ENCODE measurements at regions not wholly inside any gene's neighbourhood (a gene's known extent, or its start where the extent isn't known, plus 50 kb on each side); places are given as distances from the start of the nearest gene placed in this dataset.

DNA sequence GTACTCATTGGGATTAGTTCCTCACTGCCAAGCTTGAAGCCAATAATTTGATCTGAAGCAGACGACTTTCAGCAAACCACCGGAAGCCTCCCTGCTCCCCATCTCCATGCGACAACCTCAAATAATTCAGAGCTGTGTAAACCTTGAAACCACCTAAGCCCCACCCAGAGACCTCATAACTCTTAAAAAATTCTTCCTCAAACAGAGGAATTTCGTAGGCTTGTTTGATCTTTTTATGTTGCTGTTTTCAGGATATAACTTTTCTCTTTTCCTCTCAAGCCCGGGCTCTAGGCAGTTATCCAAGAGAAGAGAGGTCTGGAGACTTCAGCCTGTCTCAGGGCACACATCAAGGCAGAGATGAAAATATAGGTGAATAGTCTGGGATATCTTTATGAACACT lies 311.6 kb downstream of the KCNRG start:
- H3K4me3 ChIP-seq (ENCODE audit: low read length) = no peak overlapping the region
- H3K27me3 ChIP-seq (ENCODE audit: insufficient read depth, low read length) = no peaks in the 10 kb centered on the region
- 78% methylated on average over 5 of the region's 5 CpGs for whole genome bisulfite sequencing
- H3K9me3 ChIP-seq (ENCODE audit: insufficient read depth, low read depth, low read length) = no peaks in the 10 kb centered on the region
- H3K9ac ChIP-seq (ENCODE audit: low read depth, low read length) = no peak overlapping the region
- H3K4me1 ChIP-seq (ENCODE audit: insufficient read depth, low read length) = no peaks in the 10 kb centered on the region
- H3K27ac ChIP-seq (ENCODE audit: low read depth, low read length) = no peak overlapping the region
- no peaks in the 10 kb centered on the region for H3K36me3 ChIP-seq (ENCODE audit: insufficient read depth, low read length)

DNA sequence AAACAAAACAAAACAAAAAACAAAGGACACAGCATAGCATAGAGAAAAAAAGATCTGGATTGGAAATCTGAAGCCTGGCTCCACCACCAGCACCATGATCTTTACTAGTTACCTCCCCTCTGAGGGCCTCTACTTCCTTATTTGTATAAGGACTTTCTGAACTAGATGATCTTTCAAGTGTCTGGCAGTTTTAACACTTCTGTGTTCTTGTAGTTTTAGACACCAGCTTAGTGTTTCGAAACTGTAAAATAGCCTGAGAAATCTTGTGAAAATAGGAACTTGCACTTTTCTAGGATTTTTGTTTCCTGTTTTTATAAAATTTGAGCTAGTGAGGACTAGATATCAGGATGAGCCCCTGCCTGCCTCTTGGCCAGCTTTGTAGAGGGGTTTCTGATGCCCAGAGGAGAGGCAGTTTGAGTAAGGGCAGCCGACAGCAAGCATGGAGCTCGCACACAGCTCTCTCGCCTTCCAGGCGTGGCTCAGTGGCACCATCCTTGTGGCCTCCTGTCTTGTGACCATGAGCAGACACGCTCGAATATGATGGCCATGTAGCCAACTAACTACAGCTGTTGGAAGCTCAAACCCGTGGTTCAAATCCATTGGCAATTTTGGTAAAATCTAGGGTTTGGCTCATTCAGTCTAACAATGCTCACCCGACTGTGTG lies 319.0 kb downstream of the KCNRG start:
- WGBS = 97% methylated on average over 9 of the region's 9 CpGs
- Histone ChIP-seq H3K27me3 (ENCODE audit: insufficient read depth, low read length) (no peaks in the 10 kb centered on the region), H3K4me3 (ENCODE audit: low read length) (no peak overlapping the region), H3K27ac (ENCODE audit: low read depth, low read length) (no peak overlapping the region), H3K9me3 (ENCODE audit: insufficient read depth, low read depth, low read length) (no peaks in the 10 kb centered on the region), H3K36me3 (ENCODE audit: insufficient read depth, low read length) (no peaks in the 10 kb centered on the region), H3K4me1 (ENCODE audit: insufficient read depth, low read length) (peaks cover 2% of the 10 kb centered on the region), H3K9ac (ENCODE audit: low read depth, low read length) (no peak overlapping the region)

DNA sequence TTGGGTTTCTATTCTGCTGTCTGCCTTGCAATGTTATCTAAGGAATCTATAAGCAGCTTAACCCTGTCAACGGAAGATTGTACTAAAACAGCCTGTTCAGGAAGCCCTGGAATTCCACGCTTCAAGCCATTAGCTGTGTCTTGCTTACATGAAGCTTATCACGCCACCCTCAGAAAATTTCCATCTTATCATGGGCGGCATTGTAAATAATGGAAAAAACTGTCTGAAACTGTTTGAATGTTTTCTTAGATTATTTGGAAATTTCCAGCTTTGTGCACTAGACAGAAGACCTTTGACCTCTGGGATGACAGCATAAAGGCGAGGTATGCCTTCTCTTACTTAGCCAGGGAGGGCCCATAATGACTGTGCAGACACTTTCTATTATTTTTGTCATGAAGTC lies 319.7 kb downstream of the KCNRG start:
- no peaks in the 10 kb centered on the region for H3K27me3 ChIP-seq (ENCODE audit: insufficient read depth, low read length)

DNA sequence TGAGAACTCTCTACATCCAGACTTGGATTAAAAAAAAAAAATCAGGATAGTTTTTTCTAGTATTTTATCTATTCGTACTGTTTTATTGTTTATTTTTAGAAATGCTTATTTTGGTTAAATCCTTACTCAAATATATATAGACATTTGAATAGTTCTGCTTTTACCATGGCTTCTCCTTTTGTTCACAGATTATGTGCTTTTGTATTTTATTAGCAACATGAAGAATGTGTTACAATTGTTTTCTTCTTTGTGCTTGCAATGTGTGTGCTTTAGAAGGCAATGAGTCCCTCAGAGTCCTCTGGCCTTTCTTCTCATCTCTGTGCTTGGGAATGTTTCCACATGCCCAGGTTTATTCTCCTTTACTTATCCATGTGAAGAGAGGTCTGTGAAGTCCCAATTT lies 324.0 kb downstream of the KCNRG start:
- Histone ChIP-seq H3K9ac (ENCODE audit: low read depth, low read length) (no peak overlapping the region), H3K27ac (ENCODE audit: low read depth, low read length) (no peak overlapping the region), H3K27me3 (ENCODE audit: insufficient read depth, low read length) (no peaks in the 10 kb centered on the region), H3K4me1 (ENCODE audit: insufficient read depth, low read length) (peaks cover 18% of the 10 kb centered on the region), H3K9me3 (ENCODE audit: insufficient read depth, low read depth, low read length) (no peaks in the 10 kb centered on the region), H3K36me3 (ENCODE audit: insufficient read depth, low read length) (no peaks in the 10 kb centered on the region), H3K4me3 (ENCODE audit: low read length) (no peak overlapping the region)
- WGBS = no CpG with 5 or more reads among the region's 1 CpG

More for the DNA sequence above, 319.7 kb downstream of the KCNRG start:
- Histone ChIP-seq H3K27ac (ENCODE audit: low read depth, low read length) (no peak overlapping the region), H3K9ac (ENCODE audit: low read depth, low read length) (no peak overlapping the region), H3K36me3 (ENCODE audit: insufficient read depth, low read length) (no peaks in the 10 kb centered on the region), H3K4me1 (ENCODE audit: insufficient read depth, low read length) (peaks cover 9% of the 10 kb centered on the region), H3K9me3 (ENCODE audit: insufficient read depth, low read depth, low read length) (no peaks in the 10 kb centered on the region), H3K4me3 (ENCODE audit: low read length) (no peak overlapping the region)
- 93% methylated on average over 5 of the region's 5 CpGs for WGBS

DNA sequence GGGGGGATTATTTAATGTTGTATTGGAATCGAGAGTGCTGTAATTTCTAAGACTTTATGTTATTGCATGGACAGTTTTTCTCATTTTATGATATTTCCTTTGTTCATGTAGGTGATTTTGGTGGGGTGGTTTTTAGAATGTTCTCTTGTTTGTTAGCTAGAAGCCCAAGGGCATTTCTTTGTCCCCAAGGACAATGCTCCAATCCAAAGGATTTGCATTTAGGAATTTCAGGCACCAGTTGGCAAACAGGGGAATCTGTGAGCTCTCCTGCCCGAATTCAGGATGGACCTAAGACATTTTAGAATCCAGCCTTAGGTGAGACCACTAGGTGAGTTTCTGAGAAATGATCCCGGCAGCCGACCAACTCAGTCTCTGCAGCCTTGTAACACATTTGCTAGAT lies 324.9 kb downstream of the KCNRG start:
- Histone ChIP-seq H3K4me3 (ENCODE audit: low read length) (no peak overlapping the region), H3K27me3 (ENCODE audit: insufficient read depth, low read length) (no peaks in the 10 kb centered on the region), H3K4me1 (ENCODE audit: insufficient read depth, low read length) (peaks cover 18% of the 10 kb centered on the region), H3K36me3 (ENCODE audit: insufficient read depth, low read length) (no peaks in the 10 kb centered on the region), H3K9me3 (ENCODE audit: insufficient read depth, low read depth, low read length) (no peaks in the 10 kb centered on the region), H3K27ac (ENCODE audit: low read depth, low read length) (no peak overlapping the region), H3K9ac (ENCODE audit: low read depth, low read length) (no peak overlapping the region)
- WGBS = 86% methylated on average over 4 of the region's 4 CpGs

DNA sequence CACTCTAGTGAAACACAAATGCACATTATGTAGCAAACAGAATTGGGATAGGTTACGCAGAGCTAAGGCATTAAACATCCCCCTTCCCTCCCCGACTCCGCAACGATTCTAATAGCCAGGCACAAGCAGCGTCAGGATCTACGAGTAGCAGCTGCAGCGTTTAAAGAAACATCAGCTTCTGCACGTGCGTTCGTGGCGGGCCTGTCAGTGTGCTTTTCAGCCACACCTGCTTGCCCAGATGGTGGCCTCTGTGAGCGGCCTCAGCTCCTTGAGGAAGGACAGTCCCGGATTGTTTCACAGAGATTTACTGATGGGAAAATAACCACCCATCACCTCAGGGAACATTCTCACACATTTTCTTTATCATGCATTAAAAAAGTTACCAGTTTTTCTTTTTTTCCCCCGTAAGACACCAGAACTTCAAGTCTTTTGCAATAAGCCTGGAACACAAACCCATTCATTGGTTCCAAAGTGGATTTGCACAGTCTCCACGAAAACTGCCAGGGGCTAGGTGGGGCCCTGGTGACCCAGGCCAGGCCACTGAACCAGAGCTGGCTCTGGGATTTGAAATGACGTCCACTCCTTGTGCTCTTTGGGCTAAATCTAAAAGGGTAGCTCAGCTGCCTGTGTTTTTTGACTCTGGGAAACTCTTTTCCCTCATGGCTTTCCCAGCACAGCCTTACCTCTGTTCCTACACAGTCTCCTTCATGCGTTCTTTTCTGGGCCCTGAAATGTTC lies 325.5 kb downstream of the KCNRG start:
- H3K9me3 ChIP-seq (ENCODE audit: insufficient read depth, low read depth, low read length) = no peaks in the 10 kb centered on the region
- peaks cover 18% of the 10 kb centered on the region for H3K4me1 ChIP-seq (ENCODE audit: insufficient read depth, low read length)
- H3K27me3 ChIP-seq (ENCODE audit: insufficient read depth, low read length) = no peaks in the 10 kb centered on the region
- no peaks in the 10 kb centered on the region for H3K36me3 ChIP-seq (ENCODE audit: insufficient read depth, low read length)
- H3K4me3 ChIP-seq (ENCODE audit: low read length) = no peak overlapping the region
- no peak overlapping the region for H3K27ac ChIP-seq (ENCODE audit: low read depth, low read length)
- 90% methylated on average over 17 of the region's 17 CpGs for WGBS
- H3K9ac ChIP-seq (ENCODE audit: low read depth, low read length) = no peak overlapping the region

DNA sequence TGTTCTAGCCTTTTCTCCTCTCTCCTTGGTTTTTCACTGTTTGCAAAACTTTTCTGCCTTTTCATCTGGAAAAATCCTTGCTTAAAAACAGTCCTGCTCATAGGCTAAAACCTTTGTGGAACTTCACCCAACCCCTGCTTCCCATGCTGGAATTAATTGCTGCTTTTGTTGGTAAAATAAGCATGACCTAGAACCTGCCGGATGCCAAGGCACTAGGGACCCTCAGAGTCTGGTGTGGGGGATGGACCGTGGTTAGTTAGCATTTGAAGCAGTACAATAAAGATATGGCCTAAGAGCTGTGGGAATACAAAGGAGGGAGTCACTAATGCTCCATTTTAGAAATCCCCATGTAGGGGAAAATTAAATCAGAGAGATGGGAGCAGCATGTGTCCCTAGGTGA lies 326.3 kb downstream of the KCNRG start:
- Histone ChIP-seq H3K4me1 (ENCODE audit: insufficient read depth, low read length) (peaks cover 18% of the 10 kb centered on the region), H3K4me3 (ENCODE audit: low read length) (no peak overlapping the region), H3K36me3 (ENCODE audit: insufficient read depth, low read length) (no peaks in the 10 kb centered on the region), H3K9ac (ENCODE audit: low read depth, low read length) (no peak overlapping the region), H3K9me3 (ENCODE audit: insufficient read depth, low read depth, low read length) (no peaks in the 10 kb centered on the region), H3K27ac (ENCODE audit: low read depth, low read length) (no peak overlapping the region), H3K27me3 (ENCODE audit: insufficient read depth, low read length) (no peaks in the 10 kb centered on the region)
- WGBS = 88% methylated on average over 2 of the region's 2 CpGs

DNA sequence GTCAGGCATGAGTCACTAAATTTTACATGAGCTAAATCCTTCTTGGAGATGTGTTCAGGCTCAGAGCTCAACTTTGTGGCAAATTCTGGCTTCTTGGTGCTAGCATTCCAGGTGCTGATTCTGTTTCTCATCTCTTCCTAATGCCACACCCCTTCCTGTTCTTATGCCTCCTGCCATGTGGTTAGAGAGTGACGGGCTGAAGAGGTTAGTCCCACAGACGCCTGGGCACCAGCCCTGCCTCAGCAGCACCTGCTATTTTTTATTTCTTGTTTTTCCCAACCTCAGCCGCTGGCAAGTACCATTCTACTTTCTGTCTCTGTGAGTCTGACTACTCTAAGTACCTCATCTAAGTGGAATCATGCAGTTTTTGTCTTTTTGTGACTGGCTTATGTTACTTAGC lies 329.5 kb downstream of the KCNRG start:
- peaks cover 11% of the 10 kb centered on the region for H3K4me1 ChIP-seq (ENCODE audit: insufficient read depth, low read length)
- no peaks in the 10 kb centered on the region for H3K27me3 ChIP-seq (ENCODE audit: insufficient read depth, low read length)
- no peak overlapping the region for H3K27ac ChIP-seq (ENCODE audit: low read depth, low read length)
- no peak overlapping the region for H3K9ac ChIP-seq (ENCODE audit: low read depth, low read length)
- no peaks in the 10 kb centered on the region for H3K9me3 ChIP-seq (ENCODE audit: insufficient read depth, low read depth, low read length)
- no peaks in the 10 kb centered on the region for H3K36me3 ChIP-seq (ENCODE audit: insufficient read depth, low read length)
- H3K4me3 ChIP-seq (ENCODE audit: low read length) = no peak overlapping the region
- 73% methylated on average over 3 of the region's 3 CpGs for WGBS

DNA sequence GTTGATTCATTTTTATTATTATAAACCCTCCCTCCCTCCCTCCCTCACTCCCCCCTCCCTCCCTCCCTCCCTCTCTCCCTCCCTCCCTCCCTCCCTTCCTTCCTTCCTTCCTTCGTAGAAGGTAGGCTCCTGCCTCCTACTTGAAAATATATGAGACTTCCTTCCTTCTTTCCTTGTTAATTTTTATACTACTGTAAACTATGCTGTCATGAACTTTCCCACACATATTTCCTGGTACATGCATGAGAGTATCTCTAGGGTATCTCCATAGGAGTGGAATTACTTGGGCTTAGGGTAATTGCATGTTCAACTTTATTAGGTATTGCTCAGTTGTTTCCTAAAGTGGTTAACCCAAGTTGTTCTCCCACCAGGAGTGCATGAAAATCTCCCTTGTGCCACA lies 330.6 kb downstream of the KCNRG start:
- WGBS = no CpG with 5 or more reads among the region's 1 CpG
- H3K9ac ChIP-seq (ENCODE audit: low read depth, low read length) = no peak overlapping the region
- peaks cover under 1% of the 10 kb centered on the region; the same call in 1 of the 2 replicates for H3K4me1 ChIP-seq (ENCODE audit: insufficient read depth, low read length)
- H3K9me3 ChIP-seq (ENCODE audit: insufficient read depth, low read depth, low read length) = no peaks in the 10 kb centered on the region
- no peaks in the 10 kb centered on the region for H3K36me3 ChIP-seq (ENCODE audit: insufficient read depth, low read length)
- H3K27me3 ChIP-seq (ENCODE audit: insufficient read depth, low read length) = no peaks in the 10 kb centered on the region
- H3K27ac ChIP-seq (ENCODE audit: low read depth, low read length) = no peak overlapping the region
- no peak overlapping the region for H3K4me3 ChIP-seq (ENCODE audit: low read length)

DNA sequence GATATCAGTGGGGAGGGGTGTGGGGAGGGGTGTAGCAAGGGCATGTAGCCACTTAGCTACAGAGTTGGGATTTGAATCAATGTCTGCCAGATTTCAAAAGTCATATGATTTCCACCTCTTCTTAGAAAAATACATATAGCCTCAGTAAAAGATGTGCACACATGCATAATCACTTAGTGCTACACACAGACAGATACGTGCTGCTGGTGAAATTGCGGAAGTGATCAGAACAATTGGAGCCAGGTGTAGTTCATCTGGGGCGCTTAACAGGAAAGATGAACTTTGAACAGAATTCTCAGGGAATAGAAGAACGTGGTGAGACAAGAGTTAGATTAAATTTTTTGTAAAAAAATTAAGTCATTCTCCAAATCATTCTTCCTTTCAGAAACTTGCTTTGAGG lies 333.1 kb downstream of the KCNRG start:
- no peaks in the 10 kb centered on the region for H3K9me3 ChIP-seq (ENCODE audit: insufficient read depth, low read depth, low read length)
- no peak overlapping the region for H3K9ac ChIP-seq (ENCODE audit: low read depth, low read length)
- H3K4me3 ChIP-seq (ENCODE audit: low read length) = no peak overlapping the region
- 96% methylated on average over 4 of the region's 4 CpGs for WGBS
- no peak overlapping the region for H3K27ac ChIP-seq (ENCODE audit: low read depth, low read length)
- no peaks in the 10 kb centered on the region for H3K27me3 ChIP-seq (ENCODE audit: insufficient read depth, low read length)
- no peaks in the 10 kb centered on the region for H3K4me1 ChIP-seq (ENCODE audit: insufficient read depth, low read length)
- no peaks in the 10 kb centered on the region for H3K36me3 ChIP-seq (ENCODE audit: insufficient read depth, low read length)

DNA sequence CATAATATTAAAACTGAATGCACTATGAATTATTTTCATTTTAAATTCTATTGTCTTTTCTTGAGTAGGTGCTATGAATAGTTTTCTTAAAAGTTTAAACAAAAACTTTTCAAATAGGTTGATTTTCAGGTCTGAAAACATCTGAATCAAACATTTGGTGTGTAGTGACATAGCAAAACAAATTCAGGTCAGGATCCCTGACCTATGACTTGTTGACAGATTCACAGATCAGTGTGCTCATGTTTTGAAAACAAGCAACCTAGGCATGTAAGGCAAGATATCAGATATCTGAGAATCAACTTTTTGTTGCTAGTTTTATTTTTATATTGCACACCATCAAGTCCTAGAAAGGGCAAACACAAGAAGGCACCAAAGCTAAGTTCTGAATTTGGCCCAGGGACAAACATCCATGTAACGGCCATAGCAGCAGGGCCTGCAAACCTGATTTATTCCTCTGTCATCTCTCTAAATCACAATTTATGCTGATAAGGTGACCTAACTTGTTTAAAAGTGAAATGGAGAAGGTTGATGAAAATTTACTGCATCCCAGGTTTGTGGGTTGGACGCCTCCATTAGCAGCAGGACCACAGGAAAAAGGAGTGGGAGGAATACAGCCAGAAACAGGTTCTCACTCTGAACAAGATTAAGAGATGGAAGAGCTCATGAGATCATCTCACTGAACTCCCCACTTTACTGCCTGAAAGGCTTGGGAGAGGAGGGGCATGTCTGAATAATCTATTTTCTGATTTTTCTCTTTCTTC lies 337.7 kb downstream of the KCNRG start:
- Histone ChIP-seq H3K36me3 (ENCODE audit: insufficient read depth, low read length) (no peaks in the 10 kb centered on the region), H3K27ac (ENCODE audit: low read depth, low read length) (no peak overlapping the region), H3K4me3 (ENCODE audit: low read length) (no peak overlapping the region), H3K9ac (ENCODE audit: low read depth, low read length) (no peak overlapping the region), H3K27me3 (ENCODE audit: insufficient read depth, low read length) (no peaks in the 10 kb centered on the region), H3K4me1 (ENCODE audit: insufficient read depth, low read length) (no peaks in the 10 kb centered on the region), H3K9me3 (ENCODE audit: insufficient read depth, low read depth, low read length) (no peaks in the 10 kb centered on the region)
- 91% methylated on average over 2 of the region's 2 CpGs for WGBS
